ENCODE measurements at regions not wholly inside any gene's neighbourhood (a gene's known extent, or its start where the extent isn't known, plus 50 kb on each side); places are given as distances from the start of the nearest gene placed in this dataset.

- no peak for DNase-seq (ENCODE audit: low read depth)
- H3K4me3 ChIP-seq (ENCODE audit: low read depth, low read length): no peak overlapping the region
- no peak for TF ChIP-seq CTCF (IDR thresholded peaks at IDR 0.05; ENCODE audit: insufficient read depth, low read depth, low read length, missing control alignments)
These were observed 427.4 kb upstream of the NECTIN3 start for GRCh38 chr3:110644203-110644602.

GRCh38 chr3:110646055-110646454 lies 425.6 kb upstream of the NECTIN3 start:
- no peak for TF ChIP-seq CTCF (IDR thresholded peaks at IDR 0.05; ENCODE audit: insufficient read depth, low read depth, low read length, missing control alignments)
- H3K4me3 ChIP-seq (ENCODE audit: low read depth, low read length): no peak overlapping the region
- no peak for DNase-seq (ENCODE audit: low read depth)

- H3K4me3 ChIP-seq (ENCODE audit: low read depth, low read length): no peak overlapping the region
- TF ChIP-seq CTCF (IDR thresholded peaks at IDR 0.05; ENCODE audit: insufficient read depth, low read depth, low read length, missing control alignments): no peak
- DNase-seq (ENCODE audit: low read depth): no peak
These were observed 425.1 kb upstream of the NECTIN3 start for GRCh38 chr3:110646496-110646895.

GRCh38 chr3:110647586-110647985 lies 424.0 kb upstream of the NECTIN3 start:
- DNase-seq (ENCODE audit: low read depth): no peak
- no peak overlapping the region for H3K4me3 ChIP-seq (ENCODE audit: low read depth, low read length)
- TF ChIP-seq CTCF (IDR thresholded peaks at IDR 0.05; ENCODE audit: insufficient read depth, low read depth, low read length, missing control alignments): no peak

GRCh38 chr3:110650741-110651140 lies 420.9 kb upstream of the NECTIN3 start:
- no peak for TF ChIP-seq CTCF (IDR thresholded peaks at IDR 0.05; ENCODE audit: insufficient read depth, low read depth, low read length, missing control alignments)
- no peak overlapping the region for H3K4me3 ChIP-seq (ENCODE audit: low read depth, low read length)
- DNase-seq (ENCODE audit: low read depth): no peak

GRCh38 chr3:110654843-110655502 lies 416.6 kb upstream of the NECTIN3 start:
- H3K4me3 ChIP-seq (ENCODE audit: low read depth, low read length): no peak overlapping the region
- no peak for TF ChIP-seq CTCF (IDR thresholded peaks at IDR 0.05; ENCODE audit: insufficient read depth, low read depth, low read length, missing control alignments)
- DNase-seq (ENCODE audit: low read depth): no peak

- no peak for TF ChIP-seq CTCF (IDR thresholded peaks at IDR 0.05; ENCODE audit: insufficient read depth, low read depth, low read length, missing control alignments)
- DNase-seq (ENCODE audit: low read depth): no peak
- H3K4me3 ChIP-seq (ENCODE audit: low read depth, low read length): no peak overlapping the region
These were observed 415.1 kb upstream of the NECTIN3 start for GRCh38 chr3:110656394-110657025.
